AG10803 (cell line): ENCODE measurements at regions not wholly inside any gene's neighbourhood (a gene's known extent, or its start where the extent isn't known, plus 50 kb on each side); places are given as distances from the start of the nearest gene placed in this dataset.

Experiments used
- DNase-seq: peaks from one replicate; pipeline ENCODE4 v3.0.0; 2010; ENCODE audit warnings: low read depth
- H3K4me3 ChIP-seq: 2 replicates; pipeline ENCODE4 v1.5.1; 2011; ENCODE audit warnings: mild to moderate bottlenecking, low read length, control low read depth
- TF ChIP-seq, protein P1 (sequence below): conservative IDR thresholded peaks from 2 replicates; pipeline ENCODE4 v1.5.1; 2011; ENCODE audit warnings: mild to moderate bottlenecking, low read length, control low read depth, inconsistent platforms

- H3K4me3 ChIP-seq = no peak overlapping the region
- no peak for DNase-seq
- TF ChIP-seq, protein P1, sequence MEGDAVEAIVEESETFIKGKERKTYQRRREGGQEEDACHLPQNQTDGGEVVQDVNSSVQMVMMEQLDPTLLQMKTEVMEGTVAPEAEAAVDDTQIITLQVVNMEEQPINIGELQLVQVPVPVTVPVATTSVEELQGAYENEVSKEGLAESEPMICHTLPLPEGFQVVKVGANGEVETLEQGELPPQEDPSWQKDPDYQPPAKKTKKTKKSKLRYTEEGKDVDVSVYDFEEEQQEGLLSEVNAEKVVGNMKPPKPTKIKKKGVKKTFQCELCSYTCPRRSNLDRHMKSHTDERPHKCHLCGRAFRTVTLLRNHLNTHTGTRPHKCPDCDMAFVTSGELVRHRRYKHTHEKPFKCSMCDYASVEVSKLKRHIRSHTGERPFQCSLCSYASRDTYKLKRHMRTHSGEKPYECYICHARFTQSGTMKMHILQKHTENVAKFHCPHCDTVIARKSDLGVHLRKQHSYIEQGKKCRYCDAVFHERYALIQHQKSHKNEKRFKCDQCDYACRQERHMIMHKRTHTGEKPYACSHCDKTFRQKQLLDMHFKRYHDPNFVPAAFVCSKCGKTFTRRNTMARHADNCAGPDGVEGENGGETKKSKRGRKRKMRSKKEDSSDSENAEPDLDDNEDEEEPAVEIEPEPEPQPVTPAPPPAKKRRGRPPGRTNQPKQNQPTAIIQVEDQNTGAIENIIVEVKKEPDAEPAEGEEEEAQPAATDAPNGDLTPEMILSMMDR = no peak
These were observed 62.0 kb downstream of the HFE start for GRCh38 chr6:26149240-26149639.

- TF ChIP-seq, protein P1 = no peak
- no peak for DNase-seq
- H3K4me3 ChIP-seq = no peak overlapping the region
These were observed 65.2 kb downstream of the HFE start for GRCh38 chr6:26152226-26153101.

DNA sequence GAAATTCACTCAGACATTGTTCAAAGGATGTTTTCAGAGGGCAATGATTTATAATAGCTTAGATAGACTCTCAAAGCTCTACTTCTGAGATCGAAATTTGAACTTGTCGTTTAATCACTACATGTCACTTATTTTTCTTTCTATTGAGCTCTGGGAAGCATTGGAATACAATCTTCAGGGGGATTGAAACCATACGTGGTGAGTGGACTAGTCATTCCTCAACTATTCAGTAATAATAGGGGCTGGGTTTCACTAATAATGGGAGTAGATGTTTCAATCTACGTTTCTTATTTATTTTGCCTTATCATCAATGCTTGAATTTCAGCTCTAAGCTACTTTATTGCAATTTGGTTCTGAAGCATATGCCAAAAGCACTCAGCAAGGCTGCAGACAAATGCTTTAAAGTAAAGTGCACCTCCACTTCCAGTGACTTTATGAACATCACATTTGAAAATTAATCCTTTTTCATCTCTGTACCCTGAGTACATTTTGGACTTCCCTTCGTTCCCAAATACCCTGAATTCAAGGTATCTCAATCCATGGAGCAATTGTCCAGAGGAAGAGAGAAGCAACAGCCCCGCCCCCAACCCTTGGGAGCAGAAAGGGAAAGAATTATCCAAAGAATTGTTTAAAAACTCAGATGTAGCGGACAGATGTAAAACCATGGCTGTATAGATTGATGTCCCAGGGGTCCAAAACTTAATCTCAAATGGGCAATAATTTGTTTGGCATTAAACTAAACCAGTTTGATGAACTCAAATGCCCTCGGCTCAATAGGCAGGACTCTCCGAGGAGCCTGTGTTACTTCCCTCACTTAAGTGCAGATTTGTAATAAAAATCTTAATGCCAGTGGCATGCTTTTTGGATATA is 68.1 kb downstream of the HFE start:
- H3K4me3 ChIP-seq = peak overlapping the region; percentile 80
- DNase-seq = no peak
- TF ChIP-seq, protein P1 = no peak

DNA sequence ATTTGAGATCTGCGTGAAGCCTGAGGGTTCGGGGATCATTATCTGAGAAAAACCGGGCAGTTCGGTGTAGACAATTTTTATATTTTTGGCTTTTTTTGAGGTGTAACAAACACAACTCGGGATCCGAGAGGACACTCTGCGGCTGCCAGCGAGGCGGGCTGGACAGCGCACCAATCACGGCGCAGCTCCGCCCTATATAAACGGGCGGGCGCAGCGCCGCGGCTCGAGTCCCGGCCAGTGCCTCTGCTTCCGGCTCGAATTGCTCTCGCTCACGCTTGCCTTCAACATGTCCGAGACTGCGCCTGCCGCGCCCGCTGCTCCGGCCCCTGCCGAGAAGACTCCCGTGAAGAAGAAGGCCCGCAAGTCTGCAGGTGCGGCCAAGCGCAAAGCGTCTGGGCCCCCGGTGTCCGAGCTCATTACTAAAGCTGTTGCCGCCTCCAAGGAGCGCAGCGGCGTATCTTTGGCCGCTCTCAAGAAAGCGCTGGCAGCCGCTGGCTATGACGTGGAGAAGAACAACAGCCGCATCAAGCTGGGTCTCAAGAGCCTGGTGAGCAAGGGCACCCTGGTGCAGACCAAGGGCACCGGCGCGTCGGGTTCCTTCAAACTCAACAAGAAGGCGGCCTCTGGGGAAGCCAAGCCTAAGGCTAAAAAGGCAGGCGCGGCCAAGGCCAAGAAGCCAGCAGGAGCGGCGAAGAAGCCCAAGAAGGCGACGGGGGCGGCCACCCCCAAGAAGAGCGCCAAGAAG is 69.0 kb downstream of the HFE start:
- H3K4me3 ChIP-seq = peak overlapping the region; percentile 80
- TF ChIP-seq, protein P1 = no peak
- peak; percentile 87 for DNase-seq

- peak overlapping the region; percentile 80 for H3K4me3 ChIP-seq
- TF ChIP-seq, protein P1 = no peak
- no peak for DNase-seq
These were observed 69.6 kb downstream of the HFE start for GRCh38 chr6:26156850-26157250.

DNA sequence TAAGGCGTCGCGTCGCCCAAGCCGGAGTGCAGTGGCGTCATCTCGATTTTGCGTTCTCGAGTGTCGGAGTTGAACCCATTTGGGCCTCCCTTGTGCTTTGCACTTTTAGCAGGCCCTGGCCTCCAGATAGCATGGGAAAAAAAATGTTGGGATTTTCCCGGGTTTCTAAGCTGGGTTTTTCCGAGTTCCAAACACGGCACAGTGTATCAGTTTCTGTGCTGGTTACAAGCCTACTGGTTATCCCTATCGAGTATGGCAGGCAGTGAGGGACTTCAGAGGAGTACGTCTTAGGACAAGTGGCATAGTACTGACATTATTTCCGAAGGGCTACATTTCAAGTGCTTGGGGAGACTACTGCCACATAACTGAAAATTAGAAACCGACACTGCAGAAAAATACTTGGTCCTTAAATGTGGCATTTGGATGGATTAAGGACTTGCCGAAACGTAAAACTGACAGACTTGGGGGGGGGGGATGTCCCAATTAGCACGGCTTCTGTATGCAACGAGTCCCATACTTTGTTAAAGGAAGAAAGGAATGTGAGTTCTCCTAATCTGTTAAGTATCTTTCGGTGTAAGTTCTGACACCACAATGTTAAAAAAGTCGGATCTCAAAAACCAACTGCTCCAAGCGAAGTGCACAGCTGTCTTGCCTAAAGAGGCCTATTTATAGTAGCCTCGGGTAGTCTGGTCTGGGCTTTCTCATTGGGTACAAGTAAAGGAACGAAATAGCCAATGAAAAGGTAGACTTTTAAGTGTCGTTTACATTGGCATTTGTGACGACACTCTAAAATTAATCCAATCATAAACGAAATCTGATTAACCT is 70.2 kb downstream of the HFE start:
- DNase-seq = peak; percentile 99
- TF ChIP-seq, protein P1 = no peak
- H3K4me3 ChIP-seq = peak overlapping the region; percentile 80
